Suppressor macrophage (primary cell): ENCODE measurements at regions not wholly inside any gene's neighbourhood (a gene's known extent, or its start where the extent isn't known, plus 50 kb on each side); places are given as distances from the start of the nearest gene placed in this dataset.
"Not testable (repeated sequence)": the region's sequence is repeated elsewhere in the genome, so short reads cannot be mapped to it uniquely, and the experiment has no call there.

ENCODE experiments used
- DNase-seq, 4 experiments: peaks; one replicate each; pipeline ENCODE4 v3.0.0-alpha.2; 2020 to 2022

GRCh38 chr5:56316299-56316994 is 83.3 kb upstream of the ANKRD55 start:
- DNase-seq, result no peak

- DNase-seq, result peak; percentile 19 to 41 (median 28)
Observed at GRCh38 chr5:56314529-56314928, 81.4 kb upstream of the ANKRD55 start.

- DNase-seq, result no peak
Observed at GRCh38 chr5:56313596-56313995, 80.5 kb upstream of the ANKRD55 start.

DNA sequence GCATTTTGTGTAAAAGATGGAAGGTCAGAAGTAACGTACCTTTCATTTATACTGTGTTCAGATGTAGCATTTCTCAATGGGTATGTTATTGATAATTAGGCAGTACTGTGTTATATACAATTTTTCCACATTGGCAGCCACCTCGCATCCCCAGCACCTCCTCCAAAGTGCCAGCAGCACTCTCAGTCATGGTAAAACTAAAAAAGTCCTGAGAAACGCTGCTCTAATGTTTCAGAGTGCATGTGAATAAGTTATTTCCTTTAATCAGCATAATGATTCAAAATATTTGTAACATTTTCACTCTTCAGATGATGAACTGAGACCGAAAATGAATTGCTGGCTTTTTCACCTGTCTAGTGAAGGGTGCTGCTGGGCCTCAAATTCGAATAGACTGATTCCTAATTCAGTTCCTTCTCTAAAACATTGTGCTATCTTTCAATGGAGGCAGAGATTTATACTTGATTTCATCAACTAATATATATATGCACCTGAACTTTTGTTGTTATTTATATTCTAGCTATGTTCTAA is 79.9 kb upstream of the ANKRD55 start:
- no peak for DNase-seq

DNA sequence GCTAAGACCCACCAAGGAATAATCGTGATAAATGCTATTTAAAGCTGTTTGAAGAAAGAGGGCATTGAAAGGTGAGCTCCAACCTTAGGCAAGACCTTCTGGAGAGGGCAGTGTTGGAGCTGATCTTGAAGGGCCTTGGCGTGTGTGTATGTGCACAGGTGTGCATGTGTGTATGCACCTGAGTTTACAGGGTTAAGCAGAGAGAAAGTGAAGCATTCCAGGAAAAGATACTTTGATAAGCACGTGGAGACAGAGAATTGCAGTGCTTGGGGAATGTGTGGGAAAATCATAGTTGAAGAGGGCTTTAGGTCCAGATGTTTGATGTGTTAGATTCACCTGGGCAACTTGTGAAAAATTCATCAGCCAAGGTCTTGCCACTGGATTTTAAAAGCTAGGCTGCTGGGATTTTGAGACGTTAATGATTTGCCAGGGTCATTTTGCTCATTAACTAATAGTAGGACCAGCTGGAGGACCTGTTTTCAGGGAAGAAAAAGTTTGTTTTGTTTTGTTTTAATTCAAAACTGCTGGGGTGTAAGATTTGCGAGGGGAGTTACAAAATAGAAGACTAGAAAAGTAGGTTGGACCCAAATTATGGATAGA is 78.3 kb upstream of the ANKRD55 start:
- no peak for DNase-seq

- DNase-seq, result no peak
Observed at GRCh38 chr5:56310711-56311204, 77.6 kb upstream of the ANKRD55 start.

DNA sequence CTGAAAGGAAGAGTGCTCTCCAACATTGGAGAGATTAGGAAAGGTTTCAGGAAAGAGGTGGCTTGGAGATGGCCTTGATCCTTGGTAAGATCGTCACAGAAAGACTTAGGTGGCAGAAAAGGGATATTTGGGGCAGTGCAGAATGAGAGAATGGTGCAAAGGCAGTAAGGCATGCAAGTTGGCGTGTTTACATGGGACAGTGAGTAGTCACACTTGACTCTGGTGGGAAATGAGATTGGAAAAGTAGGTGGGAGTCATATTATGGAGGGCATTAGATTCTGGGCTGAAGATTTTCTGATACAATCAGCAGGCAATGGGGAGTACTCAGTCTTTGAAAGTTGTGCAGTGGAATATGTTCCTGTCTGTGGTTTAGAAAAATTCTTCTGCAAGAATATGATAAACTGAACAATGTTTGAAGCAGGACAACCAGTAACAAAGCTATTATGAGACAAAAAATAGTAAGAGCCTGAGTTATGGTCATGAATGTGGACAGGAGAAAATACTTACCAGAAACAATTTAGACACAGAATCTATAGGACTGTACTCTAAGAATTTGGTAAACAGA is 76.2 kb upstream of the ANKRD55 start:
- no peak for DNase-seq

- DNase-seq, result no peak
Observed at GRCh38 chr5:56307714-56308333, 74.7 kb upstream of the ANKRD55 start.

DNA sequence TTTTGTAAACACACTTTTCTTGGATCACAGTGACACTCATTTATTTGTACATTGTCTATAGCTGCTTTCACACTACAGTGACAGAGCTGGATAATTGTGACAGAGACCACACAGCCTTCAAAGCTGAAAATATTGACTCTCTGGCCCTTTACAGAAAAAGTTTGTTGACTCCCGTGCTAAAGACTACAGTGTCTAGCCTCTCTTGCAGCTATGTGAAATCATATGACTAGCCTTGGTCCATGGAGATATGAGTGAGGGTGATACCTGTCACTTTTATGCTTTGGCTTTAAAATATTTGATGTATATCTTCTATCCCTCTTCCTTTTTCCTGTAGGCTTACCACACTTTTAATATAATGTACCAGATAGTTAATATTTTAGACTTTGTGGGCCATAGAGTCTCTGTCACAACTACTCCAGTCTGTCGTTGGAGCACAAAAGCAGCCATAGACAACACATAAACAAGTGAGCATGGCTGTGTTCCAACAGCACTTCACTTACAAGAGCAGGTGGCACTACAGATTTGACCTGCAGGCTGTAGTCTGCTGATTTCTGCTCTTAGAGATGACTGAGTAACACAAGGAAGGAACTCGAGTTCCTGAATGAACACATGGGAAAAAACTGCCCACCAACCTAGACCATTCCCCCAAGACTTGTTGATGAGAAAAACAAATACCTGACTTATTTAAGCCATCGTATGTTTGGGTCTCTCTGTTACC is 73.5 kb upstream of the ANKRD55 start:
- no peak for DNase-seq

GRCh38 chr5:56305001-56305950 is 72.1 kb upstream of the ANKRD55 start:
- DNase-seq, result no peak

DNA sequence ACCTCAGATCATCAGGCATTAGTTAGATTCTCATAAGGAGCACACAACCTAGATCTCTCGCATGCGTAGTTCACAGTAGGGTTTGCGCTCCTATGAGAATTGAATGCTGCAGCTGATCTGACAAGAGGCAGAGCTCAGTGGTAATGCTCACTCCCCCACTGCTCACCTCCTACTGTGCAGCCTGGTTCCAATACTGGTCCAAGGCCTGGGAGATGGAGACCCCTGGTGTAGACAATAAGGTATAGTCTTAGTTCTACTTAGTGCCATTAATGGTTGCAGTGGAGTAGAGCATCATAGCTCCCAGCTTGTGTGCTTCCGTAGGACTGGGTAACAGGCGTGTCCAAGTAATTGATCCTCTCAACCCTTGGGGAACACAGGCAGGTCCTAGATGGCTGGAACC is 70.4 kb upstream of the ANKRD55 start:
- DNase-seq, result no peak

DNA sequence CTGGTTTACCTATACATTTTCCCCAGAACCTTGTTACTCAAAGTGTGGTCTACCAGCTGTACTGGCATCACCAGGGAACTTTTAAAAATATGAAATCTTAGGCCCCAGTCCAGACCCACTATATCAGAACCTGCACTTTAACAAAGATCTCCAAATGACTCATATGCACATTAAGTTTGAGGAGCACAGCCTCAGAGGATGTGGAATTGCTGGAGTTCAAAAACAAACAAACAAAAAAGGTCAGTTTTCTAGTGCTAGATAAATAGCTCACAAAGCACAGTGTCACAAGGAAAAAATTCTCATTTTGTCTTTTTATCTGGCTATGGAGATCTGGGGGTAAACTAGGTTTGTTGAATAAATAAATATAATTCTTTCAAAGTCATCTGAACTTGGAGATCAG is 68.9 kb upstream of the ANKRD55 start:
- no peak for DNase-seq

DNA sequence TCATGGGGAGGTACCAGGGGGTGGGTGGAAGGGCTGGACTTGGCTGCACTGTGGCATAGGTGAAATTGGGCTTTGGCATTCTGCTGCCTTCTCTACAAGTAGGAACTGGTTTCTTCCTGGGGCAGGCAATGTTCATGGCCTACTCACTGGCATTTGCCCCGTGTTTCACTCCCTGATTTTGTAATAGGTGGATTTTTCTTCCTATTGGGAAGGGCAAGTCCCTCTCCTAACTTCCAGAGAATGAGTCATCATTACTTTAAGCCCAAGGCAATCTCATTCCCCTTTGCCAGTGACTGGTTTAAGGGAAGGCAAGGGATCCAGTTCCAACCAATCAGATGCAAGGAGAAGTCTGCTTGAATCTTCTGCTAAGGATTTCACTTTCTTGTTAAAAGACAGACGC is 67.9 kb upstream of the ANKRD55 start:
- peak in 3 of 4 experiments; percentile 17 to 24 (median 19) for DNase-seq

- DNase-seq, result no peak
Observed at GRCh38 chr5:56299212-56299611, 66.1 kb upstream of the ANKRD55 start.

DNA sequence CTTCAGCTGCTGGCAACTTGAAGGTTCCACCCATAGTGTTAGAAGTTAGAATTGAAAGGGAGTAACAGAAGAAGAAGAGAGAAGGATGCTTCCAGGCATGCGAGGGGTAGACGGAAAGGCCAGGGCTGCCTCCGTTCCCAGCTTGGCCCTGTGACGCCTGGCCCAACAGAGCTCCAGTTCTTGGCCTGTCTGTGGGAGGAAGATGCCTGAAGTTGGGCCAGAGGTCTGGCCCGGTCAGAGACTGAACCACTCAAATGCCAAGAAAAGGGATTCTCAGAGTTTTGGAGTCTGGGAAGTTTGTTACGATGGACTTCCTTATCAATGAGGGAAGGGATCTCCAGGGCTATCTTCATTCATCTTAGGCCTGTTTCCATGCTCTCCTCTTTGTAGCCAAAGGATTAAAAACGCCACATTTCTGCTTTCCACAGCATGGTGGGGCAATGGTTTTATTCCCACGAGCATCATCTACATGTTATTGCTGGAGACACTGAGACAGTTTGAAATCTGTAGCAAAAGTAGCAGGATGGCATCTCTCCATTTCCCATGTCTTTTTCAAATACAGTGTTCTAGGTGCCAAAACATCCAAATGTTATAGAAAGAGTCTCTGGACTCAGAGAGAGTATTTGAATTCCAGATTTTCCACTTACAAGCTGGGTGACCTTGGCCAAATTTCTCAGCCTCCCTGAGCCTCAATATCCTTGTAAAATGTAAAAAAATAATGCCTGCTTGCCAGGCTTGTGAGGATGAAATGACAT is 65.4 kb upstream of the ANKRD55 start:
- no peak for DNase-seq

- DNase-seq, result peak in 3 of 4 experiments; percentile 10 to 26 (median 10)
Observed at GRCh38 chr5:56297851-56298250, 64.7 kb upstream of the ANKRD55 start.

- DNase-seq, result not testable (repeated sequence)
Observed at GRCh38 chr5:56295311-56295710, 62.2 kb upstream of the ANKRD55 start.

DNA sequence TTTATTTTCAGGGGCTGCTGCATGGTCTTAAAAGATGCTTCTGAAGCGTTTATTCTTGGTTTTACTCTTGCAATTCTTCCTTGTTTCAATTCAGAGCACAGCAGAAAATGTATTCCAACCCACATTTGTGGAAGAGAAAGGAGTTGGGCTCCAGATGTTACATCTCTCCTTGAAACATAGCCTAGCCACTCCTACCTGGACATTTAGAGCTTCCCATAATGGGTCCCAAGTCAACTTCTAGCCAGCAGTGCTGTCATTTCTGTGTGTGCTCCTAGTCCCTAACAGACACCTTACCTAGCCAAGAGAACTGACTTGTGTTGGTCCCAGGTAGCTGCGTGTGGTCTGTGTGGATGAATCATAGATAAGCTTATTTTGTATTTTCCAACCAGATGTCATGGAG is 61.2 kb upstream of the ANKRD55 start:
- no peak for DNase-seq

DNA sequence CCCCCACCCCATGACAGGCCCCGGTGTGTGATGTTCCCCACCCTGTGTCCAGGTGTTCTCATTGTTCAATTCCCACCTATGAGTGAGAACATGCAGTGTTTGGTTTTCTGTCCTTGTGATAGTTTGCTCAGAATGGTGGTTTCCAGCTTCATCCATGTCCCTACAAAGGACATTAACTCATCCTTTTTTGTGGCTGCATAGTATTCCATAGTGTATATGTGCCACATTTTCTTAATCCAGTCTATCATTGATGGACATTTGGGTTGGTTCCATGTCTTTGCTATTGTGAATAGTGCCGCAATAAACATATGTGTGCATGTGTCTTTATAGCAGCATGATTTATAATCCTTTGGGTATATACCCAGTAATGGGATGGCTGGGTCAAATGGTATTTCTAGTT is 59.7 kb upstream of the ANKRD55 start:
- DNase-seq, result not testable (repeated sequence)

DNA sequence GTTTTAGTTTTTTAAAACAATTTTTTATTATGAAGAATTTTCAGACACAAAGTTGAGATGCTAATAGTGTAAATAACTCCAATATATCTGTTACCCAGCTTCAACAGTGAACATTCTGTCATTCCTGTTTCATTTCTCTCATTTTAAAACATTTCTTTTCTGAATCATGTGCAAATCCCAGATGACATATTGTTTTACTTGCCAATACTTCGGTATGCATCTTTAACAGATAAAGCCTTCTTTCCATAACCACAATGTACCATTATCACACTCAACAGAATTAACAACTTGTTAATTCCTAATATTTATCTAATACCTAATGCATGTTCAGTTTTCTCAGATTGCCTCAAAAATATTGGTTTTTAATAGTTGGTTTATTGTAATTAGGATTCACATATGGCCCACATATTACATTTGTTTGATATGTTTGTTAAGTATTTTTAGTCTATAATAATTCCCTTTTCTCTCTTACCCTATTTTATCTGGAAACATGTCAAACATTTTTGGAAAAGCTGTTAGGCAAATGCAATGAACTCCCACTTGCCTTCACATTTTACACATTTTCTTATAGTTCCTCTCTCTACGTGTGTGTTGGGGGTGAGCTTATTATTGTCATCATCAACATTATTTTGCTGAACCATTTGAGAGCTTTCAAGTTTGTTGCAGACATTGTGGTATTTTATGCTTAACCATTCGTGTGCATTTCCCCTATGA is 58.7 kb upstream of the ANKRD55 start:
- DNase-seq, result no peak
